ENCODE measurements at regions not wholly inside any gene's neighbourhood (a gene's known extent, or its start where the extent isn't known, plus 50 kb on each side); places are given as distances from the start of the nearest gene placed in this dataset.

- no peak for DNase-seq (ENCODE audit: low spot score)
- Mint-ChIP-seq H3K4me1 (ENCODE audit: unreplicated experiment) (no peaks in the 10 kb centered on the region), H3K27me3 (ENCODE audit: unreplicated experiment) (no peaks in the 10 kb centered on the region), H3K36me3 (ENCODE audit: low read depth, unreplicated experiment) (no peaks in the 10 kb centered on the region), H3K9me3 (ENCODE audit: unreplicated experiment) (no peaks in the 10 kb centered on the region), H3K4me3 (ENCODE audit: unreplicated experiment) (no peak overlapping the region), H3K27ac (ENCODE audit: unreplicated experiment) (no peak overlapping the region)
- TF ChIP-seq, protein P1, sequence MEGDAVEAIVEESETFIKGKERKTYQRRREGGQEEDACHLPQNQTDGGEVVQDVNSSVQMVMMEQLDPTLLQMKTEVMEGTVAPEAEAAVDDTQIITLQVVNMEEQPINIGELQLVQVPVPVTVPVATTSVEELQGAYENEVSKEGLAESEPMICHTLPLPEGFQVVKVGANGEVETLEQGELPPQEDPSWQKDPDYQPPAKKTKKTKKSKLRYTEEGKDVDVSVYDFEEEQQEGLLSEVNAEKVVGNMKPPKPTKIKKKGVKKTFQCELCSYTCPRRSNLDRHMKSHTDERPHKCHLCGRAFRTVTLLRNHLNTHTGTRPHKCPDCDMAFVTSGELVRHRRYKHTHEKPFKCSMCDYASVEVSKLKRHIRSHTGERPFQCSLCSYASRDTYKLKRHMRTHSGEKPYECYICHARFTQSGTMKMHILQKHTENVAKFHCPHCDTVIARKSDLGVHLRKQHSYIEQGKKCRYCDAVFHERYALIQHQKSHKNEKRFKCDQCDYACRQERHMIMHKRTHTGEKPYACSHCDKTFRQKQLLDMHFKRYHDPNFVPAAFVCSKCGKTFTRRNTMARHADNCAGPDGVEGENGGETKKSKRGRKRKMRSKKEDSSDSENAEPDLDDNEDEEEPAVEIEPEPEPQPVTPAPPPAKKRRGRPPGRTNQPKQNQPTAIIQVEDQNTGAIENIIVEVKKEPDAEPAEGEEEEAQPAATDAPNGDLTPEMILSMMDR (IDR thresholded peaks at IDR 0.05; ENCODE audit: unreplicated experiment), result no peak
These were observed 284.5 kb upstream of the VLDLR start for GRCh38 chr9:2337131-2337530.

DNA sequence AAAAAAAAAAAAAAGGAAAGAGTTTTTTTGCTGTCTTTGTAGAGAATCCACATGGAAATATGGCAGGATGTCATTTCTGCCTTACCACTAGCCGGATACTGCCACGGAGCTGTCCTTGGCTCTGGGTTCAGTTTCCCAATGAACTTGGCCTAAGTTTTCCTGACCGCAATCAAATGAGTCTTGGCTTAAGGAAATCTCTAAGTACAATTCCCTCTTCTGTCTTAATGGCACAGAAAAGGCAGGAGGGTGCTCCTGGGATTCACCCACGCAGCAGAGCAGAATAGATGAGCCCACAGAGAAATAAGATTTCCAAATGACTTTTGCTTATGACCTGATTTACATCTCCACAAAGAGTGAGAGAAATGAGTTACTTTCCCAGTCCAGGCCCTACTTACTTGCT lies 284.0 kb upstream of the VLDLR start:
- Mint-ChIP-seq H3K4me1 (ENCODE audit: unreplicated experiment) (no peaks in the 10 kb centered on the region), H3K36me3 (ENCODE audit: low read depth, unreplicated experiment) (no peaks in the 10 kb centered on the region), H3K27ac (ENCODE audit: unreplicated experiment) (no peak overlapping the region), H3K27me3 (ENCODE audit: unreplicated experiment) (no peaks in the 10 kb centered on the region), H3K9me3 (ENCODE audit: unreplicated experiment) (no peaks in the 10 kb centered on the region), H3K4me3 (ENCODE audit: unreplicated experiment) (no peak overlapping the region)
- no peak for DNase-seq (ENCODE audit: low spot score)
- TF ChIP-seq, protein P1 (IDR thresholded peaks at IDR 0.05; ENCODE audit: unreplicated experiment), result no peak

DNA sequence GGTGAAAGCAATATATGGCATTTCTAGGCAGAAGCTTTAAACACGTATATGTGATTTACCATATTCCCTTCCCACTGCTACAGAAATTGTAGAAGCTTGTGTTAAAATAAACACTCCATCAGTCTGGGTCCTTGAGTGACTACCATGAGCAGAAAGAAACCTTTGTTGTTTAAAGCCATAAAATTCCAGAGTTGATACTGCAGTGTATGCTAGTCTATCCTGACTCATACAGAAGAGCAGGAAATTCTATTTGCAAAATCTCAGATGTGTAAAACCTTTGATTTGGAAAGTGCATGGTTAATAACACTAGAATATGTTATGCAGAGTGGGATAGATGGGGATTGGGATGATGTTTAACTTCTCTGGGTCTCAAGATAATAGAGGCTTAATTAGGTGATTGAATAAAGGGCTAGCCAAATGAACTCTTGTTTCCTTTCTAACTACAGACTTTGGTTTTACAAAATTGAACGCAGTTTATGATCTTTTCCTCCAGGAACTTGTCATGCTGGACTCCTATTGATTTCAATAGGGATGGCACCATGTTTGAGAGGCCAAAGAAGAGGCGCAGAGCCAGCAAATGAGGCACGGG lies 282.7 kb upstream of the VLDLR start:
- H3K9me3 Mint-ChIP-seq (ENCODE audit: unreplicated experiment), result no peaks in the 10 kb centered on the region
- no peak overlapping the region for H3K27ac Mint-ChIP-seq (ENCODE audit: unreplicated experiment)

GRCh38 chr9:2339416-2339815 lies 282.2 kb upstream of the VLDLR start:
- TF ChIP-seq, protein P1 (IDR thresholded peaks at IDR 0.05; ENCODE audit: unreplicated experiment), result no peak
- no peak overlapping the region for H3K4me3 Mint-ChIP-seq (ENCODE audit: unreplicated experiment)
- no peak overlapping the region for H3K27ac Mint-ChIP-seq (ENCODE audit: unreplicated experiment)
- H3K4me1 Mint-ChIP-seq (ENCODE audit: unreplicated experiment), result no peaks in the 10 kb centered on the region
- no peaks in the 10 kb centered on the region for H3K36me3 Mint-ChIP-seq (ENCODE audit: low read depth, unreplicated experiment)
- DNase-seq (ENCODE audit: low spot score), result no peak
- H3K27me3 Mint-ChIP-seq (ENCODE audit: unreplicated experiment), result no peaks in the 10 kb centered on the region
- no peaks in the 10 kb centered on the region for H3K9me3 Mint-ChIP-seq (ENCODE audit: unreplicated experiment)

More for the DNA sequence above, 282.7 kb upstream of the VLDLR start:
- DNase-seq (ENCODE audit: low spot score), result no peak
- Mint-ChIP-seq H3K4me3 (ENCODE audit: unreplicated experiment) (no peak overlapping the region), H3K4me1 (ENCODE audit: unreplicated experiment) (no peaks in the 10 kb centered on the region), H3K27me3 (ENCODE audit: unreplicated experiment) (no peaks in the 10 kb centered on the region), H3K36me3 (ENCODE audit: low read depth, unreplicated experiment) (no peaks in the 10 kb centered on the region)
- TF ChIP-seq, protein P1 (IDR thresholded peaks at IDR 0.05; ENCODE audit: unreplicated experiment), result no peak

DNA sequence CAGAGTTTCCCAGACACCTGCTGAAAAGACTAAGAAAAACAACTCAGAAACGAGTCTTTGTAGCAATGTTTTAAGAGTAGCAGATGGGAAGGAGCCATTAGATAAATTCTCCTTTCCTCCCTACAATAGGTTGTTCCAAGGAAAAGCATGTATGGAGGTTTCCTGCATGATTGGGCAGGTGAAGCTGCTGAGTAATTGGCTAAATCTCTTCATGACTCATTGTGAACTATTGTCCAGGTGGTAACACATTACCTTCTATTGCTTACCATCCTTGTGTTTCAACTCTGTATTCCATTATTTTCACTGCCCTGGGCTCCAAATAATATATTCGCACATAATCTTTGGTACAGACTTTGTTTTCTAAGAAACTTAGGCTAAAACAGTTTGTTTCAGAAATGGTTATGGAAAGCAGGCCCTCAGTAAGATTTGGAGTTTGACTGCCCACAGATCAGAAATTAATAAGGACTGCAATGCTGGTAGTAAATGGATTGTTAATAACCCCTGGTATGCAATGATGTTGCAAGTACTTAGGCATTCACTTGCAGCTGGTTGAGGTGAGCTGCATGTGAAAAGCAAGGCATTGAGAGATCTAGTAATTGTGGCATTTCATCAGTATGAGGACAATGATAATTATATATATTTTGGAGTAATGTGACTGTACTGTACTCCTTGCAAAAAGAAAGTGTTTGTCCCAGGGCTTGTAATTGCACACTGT lies 281.4 kb upstream of the VLDLR start:
- Mint-ChIP-seq H3K4me3 (ENCODE audit: unreplicated experiment) (no peak overlapping the region), H3K27ac (ENCODE audit: unreplicated experiment) (no peak overlapping the region), H3K36me3 (ENCODE audit: low read depth, unreplicated experiment) (no peaks in the 10 kb centered on the region), H3K9me3 (ENCODE audit: unreplicated experiment) (no peaks in the 10 kb centered on the region), H3K4me1 (ENCODE audit: unreplicated experiment) (no peaks in the 10 kb centered on the region), H3K27me3 (ENCODE audit: unreplicated experiment) (no peaks in the 10 kb centered on the region)
- DNase-seq (ENCODE audit: low spot score), result no peak
- TF ChIP-seq, protein P1 (IDR thresholded peaks at IDR 0.05; ENCODE audit: unreplicated experiment), result no peak

All from endothelial cell (in vitro differentiated cells).